ENCODE measurements at regions not wholly inside any gene's neighbourhood (a gene's known extent, or its start where the extent isn't known, plus 50 kb on each side); places are given as distances from the start of the nearest gene placed in this dataset.

GRCh38 chr3:72256716-72257115, 471.8 kb upstream of the PROK2 start:
- Histone ChIP-seq H3K9me3 (ENCODE audit: control insufficient read depth, low read depth, low read length) (peaks cover 5% of the 10 kb centered on the region), H3K27ac (ENCODE audit: low read length) (no peak overlapping the region), H3K4me3 (ENCODE audit: low read length) (no peak overlapping the region), H3K4me1 (ENCODE audit: control insufficient read depth, insufficient read depth, low read length) (peaks cover 5% of the 10 kb centered on the region), H3K36me3 (ENCODE audit: control insufficient read depth, insufficient read depth, low read length) (no peaks in the 10 kb centered on the region), H3K27me3 (ENCODE audit: control insufficient read depth, insufficient read depth, low read length) (peaks cover 6% of the 10 kb centered on the region)
- WGBS (ENCODE audit: insufficient coverage, low lambda C conversion rate): 60% methylated on average over 1 of the region's 6 CpGs
- DNase-seq: no peak

DNA sequence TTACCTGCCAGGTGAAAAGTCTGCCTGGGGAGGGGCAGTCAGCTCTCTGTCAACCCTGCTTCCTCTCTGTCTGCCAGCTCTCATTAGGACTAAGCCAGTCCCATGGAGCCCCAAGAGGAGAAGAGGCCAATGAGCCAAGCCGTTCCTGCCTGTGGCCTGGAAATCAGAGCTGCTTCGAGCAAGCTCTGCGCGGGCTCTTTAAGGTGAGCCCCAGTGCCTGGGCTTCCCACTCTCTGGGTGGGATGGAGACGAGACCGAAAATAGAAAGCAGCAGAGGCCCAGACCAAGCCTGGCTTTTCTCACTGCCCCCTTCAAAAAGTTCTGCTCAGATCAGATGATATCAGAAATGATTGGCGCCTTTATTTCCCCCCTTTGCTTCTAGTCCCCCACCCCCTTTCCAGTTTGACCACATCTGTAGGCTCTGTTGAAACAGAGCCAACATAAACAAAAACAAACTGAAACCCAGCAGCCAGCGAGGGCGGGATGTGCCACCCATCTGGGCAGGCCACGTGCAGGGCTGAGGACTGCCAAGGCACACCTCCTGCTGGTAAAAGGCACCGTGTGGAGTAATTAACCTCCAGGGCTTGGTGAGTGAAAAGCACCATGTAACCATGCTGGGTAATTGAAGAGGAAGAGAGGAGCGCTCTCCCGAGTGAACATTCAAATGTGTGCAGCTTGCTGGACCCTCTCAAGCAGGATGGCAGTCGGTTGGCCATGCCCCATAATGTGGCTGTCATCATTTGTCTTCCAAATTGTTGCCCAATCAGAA, 471.0 kb upstream of the PROK2 start:
- peak; percentile 29 to 53 for DNase-seq
- no peak overlapping the region for H3K4me3 ChIP-seq (ENCODE audit: low read length)
- peaks cover 5% of the 10 kb centered on the region for H3K4me1 ChIP-seq (ENCODE audit: control insufficient read depth, insufficient read depth, low read length)
- H3K27ac ChIP-seq (ENCODE audit: low read length): peak overlapping the region; percentile 43
- WGBS (ENCODE audit: insufficient coverage, low lambda C conversion rate): no CpG with 5 or more reads among the region's 14 CpGs
- peaks cover 7% of the 10 kb centered on the region for H3K27me3 ChIP-seq (ENCODE audit: control insufficient read depth, insufficient read depth, low read length)
- no peaks in the 10 kb centered on the region for H3K36me3 ChIP-seq (ENCODE audit: control insufficient read depth, insufficient read depth, low read length)
- peaks cover 5% of the 10 kb centered on the region for H3K9me3 ChIP-seq (ENCODE audit: control insufficient read depth, low read depth, low read length)

DNA sequence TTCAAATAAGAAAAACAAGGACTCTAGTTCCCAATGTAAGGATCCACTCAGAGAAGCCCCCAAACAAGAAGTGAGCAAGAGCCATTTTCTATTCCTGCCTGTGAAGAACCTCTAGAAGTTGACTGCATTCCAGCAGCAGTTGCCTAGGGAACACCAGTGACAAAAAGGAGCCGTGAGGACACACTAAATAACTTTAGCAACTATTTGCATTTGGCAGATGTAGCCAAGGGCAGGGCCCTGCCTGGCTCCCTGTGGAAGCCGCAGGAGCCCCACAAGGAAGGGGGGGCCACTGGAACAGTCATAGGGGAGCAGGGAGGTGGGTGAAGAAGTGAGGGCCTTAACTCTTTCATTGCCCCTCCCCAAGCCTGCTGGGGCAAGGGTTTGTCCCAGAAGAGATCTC, 470.2 kb upstream of the PROK2 start:
- peaks cover 7% of the 10 kb centered on the region for H3K27me3 ChIP-seq (ENCODE audit: control insufficient read depth, insufficient read depth, low read length)
- H3K4me3 ChIP-seq (ENCODE audit: low read length): no peak overlapping the region
- H3K4me1 ChIP-seq (ENCODE audit: control insufficient read depth, insufficient read depth, low read length): peaks cover 5% of the 10 kb centered on the region
- peak overlapping the region; percentile 43 for H3K27ac ChIP-seq (ENCODE audit: low read length)
- no CpG with 5 or more reads among the region's 2 CpGs for WGBS (ENCODE audit: insufficient coverage, low lambda C conversion rate)
- H3K36me3 ChIP-seq (ENCODE audit: control insufficient read depth, insufficient read depth, low read length): no peaks in the 10 kb centered on the region
- DNase-seq: no peak
- H3K9me3 ChIP-seq (ENCODE audit: control insufficient read depth, low read depth, low read length): peaks cover 5% of the 10 kb centered on the region

- peaks cover 5% of the 10 kb centered on the region for H3K9me3 ChIP-seq (ENCODE audit: control insufficient read depth, low read depth, low read length)
- H3K4me3 ChIP-seq (ENCODE audit: low read length): no peak overlapping the region
- H3K4me1 ChIP-seq (ENCODE audit: control insufficient read depth, insufficient read depth, low read length): peaks cover 5% of the 10 kb centered on the region
- no peak overlapping the region for H3K27ac ChIP-seq (ENCODE audit: low read length)
- peaks cover 7% of the 10 kb centered on the region for H3K27me3 ChIP-seq (ENCODE audit: control insufficient read depth, insufficient read depth, low read length)
- 100% methylated on average over 1 of the region's 2 CpGs for WGBS (ENCODE audit: insufficient coverage, low lambda C conversion rate)
- H3K36me3 ChIP-seq (ENCODE audit: control insufficient read depth, insufficient read depth, low read length): no peaks in the 10 kb centered on the region
- no peak for DNase-seq
Measured at GRCh38 chr3:72254483-72254882, 469.5 kb upstream of the PROK2 start.

GRCh38 chr3:72250725-72251124, 465.8 kb upstream of the PROK2 start:
- DNase-seq: no peak
- Histone ChIP-seq H3K36me3 (ENCODE audit: control insufficient read depth, insufficient read depth, low read length) (no peaks in the 10 kb centered on the region), H3K9me3 (ENCODE audit: control insufficient read depth, low read depth, low read length) (peaks cover 3% of the 10 kb centered on the region), H3K4me3 (ENCODE audit: low read length) (no peak overlapping the region), H3K27me3 (ENCODE audit: control insufficient read depth, insufficient read depth, low read length) (peaks cover 4% of the 10 kb centered on the region), H3K27ac (ENCODE audit: low read length) (no peak overlapping the region), H3K4me1 (ENCODE audit: control insufficient read depth, insufficient read depth, low read length) (no peaks in the 10 kb centered on the region)
- no CpG with 5 or more reads among the region's 2 CpGs for WGBS (ENCODE audit: insufficient coverage, low lambda C conversion rate)

- no peak for DNase-seq
- no peak overlapping the region for H3K4me3 ChIP-seq (ENCODE audit: low read length)
- H3K36me3 ChIP-seq (ENCODE audit: control insufficient read depth, insufficient read depth, low read length): no peaks in the 10 kb centered on the region
- H3K9me3 ChIP-seq (ENCODE audit: control insufficient read depth, low read depth, low read length): peaks cover 2% of the 10 kb centered on the region
- H3K27ac ChIP-seq (ENCODE audit: low read length): no peak overlapping the region
- no peaks in the 10 kb centered on the region for H3K4me1 ChIP-seq (ENCODE audit: control insufficient read depth, insufficient read depth, low read length)
- peaks cover 4% of the 10 kb centered on the region for H3K27me3 ChIP-seq (ENCODE audit: control insufficient read depth, insufficient read depth, low read length)
- WGBS (ENCODE audit: insufficient coverage, low lambda C conversion rate): no CpG with 5 or more reads among the region's 3 CpGs
Measured at GRCh38 chr3:72248869-72249268, 463.9 kb upstream of the PROK2 start.

DNA sequence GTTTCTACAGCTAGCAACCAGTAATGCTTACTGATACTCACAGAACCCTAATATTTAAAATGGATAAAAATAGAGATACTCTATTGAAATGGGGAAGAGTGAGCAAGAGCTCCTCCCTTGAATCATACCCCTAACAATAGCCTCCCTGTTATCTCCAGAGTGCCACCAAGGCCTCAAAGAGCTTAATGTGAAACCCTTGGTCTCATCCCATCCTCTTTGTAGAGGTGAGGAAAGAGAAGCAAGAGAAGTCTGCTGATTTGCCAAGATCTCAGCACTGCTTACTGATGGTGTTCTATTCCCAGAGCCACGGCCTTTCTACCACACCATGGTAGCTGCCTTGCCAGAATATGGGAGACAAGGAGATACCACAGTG, 463.4 kb upstream of the PROK2 start:
- Histone ChIP-seq H3K4me3 (ENCODE audit: low read length) (no peak overlapping the region), H3K27me3 (ENCODE audit: control insufficient read depth, insufficient read depth, low read length) (peaks cover 4% of the 10 kb centered on the region), H3K9me3 (ENCODE audit: control insufficient read depth, low read depth, low read length) (no peaks in the 10 kb centered on the region), H3K27ac (ENCODE audit: low read length) (no peak overlapping the region), H3K36me3 (ENCODE audit: control insufficient read depth, insufficient read depth, low read length) (no peaks in the 10 kb centered on the region), H3K4me1 (ENCODE audit: control insufficient read depth, insufficient read depth, low read length) (no peaks in the 10 kb centered on the region)
- no CpG with 5 or more reads among the region's 1 CpG for WGBS (ENCODE audit: insufficient coverage, low lambda C conversion rate)
- DNase-seq: no peak

DNA sequence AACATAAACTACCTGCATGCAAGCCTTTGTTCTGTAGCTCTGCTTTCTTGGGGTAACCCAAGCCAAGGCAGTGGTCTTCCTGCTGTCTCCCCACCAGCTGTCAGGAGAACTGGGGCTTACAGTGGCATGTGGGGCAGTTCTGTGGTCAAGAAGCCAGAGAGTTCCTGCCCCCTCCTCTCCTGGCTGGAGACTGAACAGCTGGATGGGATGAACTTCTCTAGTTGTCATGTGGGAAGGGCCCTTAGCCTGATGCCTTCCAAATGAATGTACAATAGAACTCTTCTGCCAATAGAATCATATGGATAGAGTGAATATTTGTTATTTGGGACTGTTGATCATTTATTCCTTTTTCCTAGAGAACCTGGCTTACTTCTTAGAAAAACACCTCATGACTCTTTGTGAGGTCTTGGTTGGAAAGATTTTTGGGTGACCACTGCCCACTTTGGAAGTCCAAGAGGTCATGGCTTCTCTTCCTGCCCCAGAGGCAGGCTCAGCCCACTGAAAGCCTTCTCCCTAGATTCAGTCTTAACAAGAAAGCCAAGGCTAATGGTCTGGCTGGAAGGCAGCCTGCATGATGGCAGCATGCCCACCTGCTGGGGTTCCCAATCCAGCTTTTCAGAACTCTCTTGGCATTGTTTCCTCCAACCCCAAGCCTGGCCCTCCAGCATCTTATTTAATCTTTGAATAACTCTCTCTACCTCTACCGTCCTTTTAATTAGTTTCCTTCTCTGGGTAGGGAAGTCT, 462.9 kb upstream of the PROK2 start:
- H3K4me3 ChIP-seq (ENCODE audit: low read length): no peak overlapping the region
- H3K4me1 ChIP-seq (ENCODE audit: control insufficient read depth, insufficient read depth, low read length): no peaks in the 10 kb centered on the region
- no peaks in the 10 kb centered on the region for H3K9me3 ChIP-seq (ENCODE audit: control insufficient read depth, low read depth, low read length)
- no peak overlapping the region for H3K27ac ChIP-seq (ENCODE audit: low read length)
- H3K36me3 ChIP-seq (ENCODE audit: control insufficient read depth, insufficient read depth, low read length): no peaks in the 10 kb centered on the region
- DNase-seq: no peak
- H3K27me3 ChIP-seq (ENCODE audit: control insufficient read depth, insufficient read depth, low read length): peaks cover 4% of the 10 kb centered on the region
- no CpG with 5 or more reads among the region's 1 CpG for whole genome bisulfite sequencing (ENCODE audit: insufficient coverage, low lambda C conversion rate)

- no CpG with 5 or more reads among the region's 7 CpGs for WGBS (ENCODE audit: insufficient coverage, low lambda C conversion rate)
- no peak for DNase-seq
- Histone ChIP-seq H3K4me1 (ENCODE audit: control insufficient read depth, insufficient read depth, low read length) (no peaks in the 10 kb centered on the region), H3K27ac (ENCODE audit: low read length) (no peak overlapping the region), H3K27me3 (ENCODE audit: control insufficient read depth, insufficient read depth, low read length) (peaks cover 4% of the 10 kb centered on the region), H3K9me3 (ENCODE audit: control insufficient read depth, low read depth, low read length) (no peaks in the 10 kb centered on the region), H3K36me3 (ENCODE audit: control insufficient read depth, insufficient read depth, low read length) (no peaks in the 10 kb centered on the region), H3K4me3 (ENCODE audit: low read length) (no peak overlapping the region)
Measured at GRCh38 chr3:72247126-72247525, 462.2 kb upstream of the PROK2 start.

- no peak overlapping the region for H3K27ac ChIP-seq (ENCODE audit: low read length)
- WGBS (ENCODE audit: insufficient coverage, low lambda C conversion rate): no CpG with 5 or more reads among the region's 6 CpGs
- no peaks in the 10 kb centered on the region for H3K36me3 ChIP-seq (ENCODE audit: control insufficient read depth, insufficient read depth, low read length)
- H3K27me3 ChIP-seq (ENCODE audit: control insufficient read depth, insufficient read depth, low read length): peaks cover 4% of the 10 kb centered on the region
- H3K9me3 ChIP-seq (ENCODE audit: control insufficient read depth, low read depth, low read length): no peaks in the 10 kb centered on the region
- H3K4me1 ChIP-seq (ENCODE audit: control insufficient read depth, insufficient read depth, low read length): no peaks in the 10 kb centered on the region
- DNase-seq: no peak
- no peak overlapping the region for H3K4me3 ChIP-seq (ENCODE audit: low read length)
Measured at GRCh38 chr3:72246685-72247084, 461.7 kb upstream of the PROK2 start.
